ENCODE measurements at regions not wholly inside any gene's neighbourhood (a gene's known extent, or its start where the extent isn't known, plus 50 kb on each side); places are given as distances from the start of the nearest gene placed in this dataset.
"Not testable (repeated sequence)": the region's sequence is repeated elsewhere in the genome, so short reads cannot be mapped to it uniquely, and the experiment has no call there.

GRCh38 chr6:121633309-121633708, 197.9 kb downstream of the GJA1 start:
- no peak for DNase-seq (ENCODE audit: low read depth)
- TF ChIP-seq CTCF (conservative IDR thresholded peaks at IDR 0.05; ENCODE audit: low read length): no peak
- H3K4me3 ChIP-seq (ENCODE audit: low read length): no peak overlapping the region

DNA sequence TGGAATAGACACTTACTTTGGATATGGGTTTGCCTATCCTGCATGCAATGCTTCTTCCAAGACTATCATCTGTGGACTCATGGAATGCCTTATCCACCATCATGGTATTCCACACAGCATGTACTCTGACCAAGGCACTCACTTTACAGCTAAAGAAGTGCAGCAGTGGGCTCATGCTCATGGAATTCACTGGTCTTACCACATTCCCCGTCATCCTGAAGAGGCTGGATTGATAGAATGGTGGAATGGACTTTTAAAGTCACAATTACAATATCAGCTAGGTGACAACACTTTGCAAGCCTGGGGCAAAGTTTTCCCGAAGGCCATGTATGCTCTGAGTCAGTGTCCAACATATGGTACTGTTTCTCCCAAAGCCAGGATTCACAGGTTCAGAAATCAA, 199.1 kb downstream of the GJA1 start:
- not testable (repeated sequence) for DNase-seq (ENCODE audit: low read depth)

GRCh38 chr6:121635355-121635754, 199.9 kb downstream of the GJA1 start:
- H3K4me3 ChIP-seq (ENCODE audit: low read length): no peak overlapping the region
- TF ChIP-seq CTCF (conservative IDR thresholded peaks at IDR 0.05; ENCODE audit: low read length): no peak
- no peak for DNase-seq (ENCODE audit: low read depth)

More for the DNA sequence above, 199.1 kb downstream of the GJA1 start:
- H3K4me3 ChIP-seq (ENCODE audit: low read length): not testable (repeated sequence)

GRCh38 chr6:121636217-121636616, 200.8 kb downstream of the GJA1 start:
- H3K4me3 ChIP-seq (ENCODE audit: low read length); DNase-seq (ENCODE audit: low read depth): not testable (repeated sequence)

DNA sequence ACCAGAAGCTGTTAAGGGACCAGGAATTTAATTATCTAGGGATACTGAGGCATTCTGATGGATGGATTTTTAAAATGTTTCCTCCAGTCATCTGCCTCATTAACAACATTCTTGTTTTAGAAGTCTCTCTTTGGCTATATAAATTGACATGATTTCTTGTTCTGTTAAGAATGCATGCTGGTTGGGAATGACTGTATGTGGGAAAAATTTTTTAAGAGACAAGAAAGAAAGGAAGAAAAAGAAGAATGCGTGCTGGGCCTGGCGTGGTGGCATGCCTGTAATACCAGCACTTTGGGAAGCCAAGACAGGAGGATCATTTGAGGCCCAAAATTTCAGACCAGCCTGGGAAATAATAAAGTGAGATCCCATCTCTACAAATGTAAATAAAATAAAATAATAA, 203.6 kb downstream of the GJA1 start:
- no peak overlapping the region for H3K4me3 ChIP-seq (ENCODE audit: low read length)
- TF ChIP-seq CTCF (conservative IDR thresholded peaks at IDR 0.05; ENCODE audit: low read length): no peak
- peak; percentile 66 for DNase-seq (ENCODE audit: low read depth)

GRCh38 chr6:121641158-121641557, 205.7 kb downstream of the GJA1 start:
- no peak for DNase-seq (ENCODE audit: low read depth)
- TF ChIP-seq CTCF (conservative IDR thresholded peaks at IDR 0.05; ENCODE audit: low read length): no peak
- no peak overlapping the region for H3K4me3 ChIP-seq (ENCODE audit: low read length)

GRCh38 chr6:121645100-121645745, 209.8 kb downstream of the GJA1 start:
- peak; percentile 44 for DNase-seq (ENCODE audit: low read depth)
- H3K4me3 ChIP-seq (ENCODE audit: low read length): no peak overlapping the region

DNA sequence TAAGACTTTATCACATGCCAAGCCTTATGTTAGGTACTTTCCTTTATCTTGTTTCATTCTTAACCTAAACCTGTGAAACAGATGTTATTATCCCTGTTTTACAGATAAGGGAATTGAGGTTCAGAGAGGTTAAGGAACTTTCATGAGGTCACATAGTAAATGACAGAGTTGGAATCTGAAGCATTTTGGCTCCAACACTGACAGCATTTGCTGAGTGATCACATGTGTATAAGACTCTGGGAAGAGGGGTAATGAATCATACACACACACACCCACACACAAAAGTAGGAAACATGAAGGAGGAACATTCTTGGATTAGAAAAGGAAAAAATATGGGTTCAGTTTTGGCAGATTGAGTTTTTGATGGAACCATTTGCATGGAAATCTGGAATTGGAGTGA, 212.5 kb downstream of the GJA1 start:
- DNase-seq (ENCODE audit: low read depth): peak; percentile 72

More at GRCh38 chr6:121645100-121645745, 209.8 kb downstream of the GJA1 start:
- no peak; the same call in 1 of the 2 replicates for TF ChIP-seq CTCF (conservative IDR thresholded peaks at IDR 0.05; ENCODE audit: low read length)

More for the DNA sequence above, 212.5 kb downstream of the GJA1 start:
- H3K4me3 ChIP-seq (ENCODE audit: low read length): no peak overlapping the region
- TF ChIP-seq CTCF (conservative IDR thresholded peaks at IDR 0.05; ENCODE audit: low read length): no peak
